HCT116 (cell line): ENCODE measurements at regions not wholly inside any gene's neighbourhood (a gene's known extent, or its start where the extent isn't known, plus 50 kb on each side); places are given as distances from the start of the nearest gene placed in this dataset.

ENCODE experiments used
- ATAC-seq: fragments of 200-7000 bp; cut with Tn5 transposase; 2 replicates; pipeline ENCODE4 v1.9.1; 2020; ENCODE audit warnings: mild to moderate bottlenecking, moderate library complexity
- BruUV-seq: library from RNA; stranded (reverse); fragments of 400-500 nt; replicated peaks from 2 replicates; lab custom pipeline; 2021; lab: Mats Ljungman, UMichigan
- CTCF ChIA-PET: fragments of 300-600 bp; sonication (Branson Sonifier 250); formaldehyde crosslinking; loops from one replicate; lab custom pipeline; 2021; ENCODE audit warnings: antibody characterized with exemption; lab: Charles Lee
- POLR2A ChIA-PET: fragments of 300-600, 350-600 bp; sonication (Branson Sonifier 250); formaldehyde crosslinking; loops from one replicate; lab custom pipeline; 2021; ENCODE audit warnings: antibody characterized with exemption; lab: Charles Lee
- RAD21 ChIA-PET, 2 experiments: fragments of 300-600 bp; sonication (Branson Sonifier 250); formaldehyde crosslinking; loops; one replicate each; lab custom pipeline; 2023; ENCODE audit warnings: low total read pairs in 2 of 2; ENCODE audit not compliant: uncharacterized antibody in 2 of 2, unreplicated experiment in 2 of 2, low non-redundant PET in 1 of 2; lab: Charles Lee
- DNase-seq: peaks from one replicate; pipeline ENCODE4 v3.0.0-alpha.2; 2010; ENCODE audit warnings: low read depth, low spot score
- H2AFZ ChIP-seq: fragments of 200-600 bp; shearing (Covaris generic), sonication (generic); 2 replicates; pipeline ENCODE4 v1.6.1; 2017; ENCODE audit warnings: low read depth, mixed run types, mixed read lengths, antibody characterized with exemption, low read length; ENCODE audit not compliant: poor library complexity, severe bottlenecking
- H3K27ac ChIP-seq: 2 replicates; pipeline ENCODE4 v1.5.1; 2012; ENCODE audit warnings: low read depth, low read length
- H3K27me3 ChIP-seq: fragments of 200-600 bp; sonication (generic); 2 replicates; pipeline ENCODE4 v1.6.1; 2016; ENCODE audit warnings: mixed run types, low read length, mixed read lengths; ENCODE audit not compliant: insufficient read depth
- H3K36me3 ChIP-seq, 2 experiments: fragments of 200-500 bp in 1 of 2; fragments of 200-600 bp in 1 of 2; sonication (Bioruptor generic) in 1 of 2; sonication (generic) in 1 of 2; 2 replicates each; pipeline versions ENCODE4 v1.5.1 to v1.6.1; 2014 to 2016; ENCODE audit warnings: low read length in 2 of 2, inconsistent platforms in 1 of 2, mixed read lengths in 1 of 2, mixed run types in 1 of 2; ENCODE audit not compliant: insufficient read depth in 2 of 2, control insufficient read depth in 1 of 2
- H3K4me1 ChIP-seq, 2 experiments: fragments of 200-600 bp in 1 of 2; sonication (generic) in 1 of 2; 2 replicates each; pipeline versions ENCODE4 v1.5.1 to v1.6.1; 2012 to 2017; ENCODE audit warnings: low read length in 2 of 2, inconsistent platforms in 1 of 2, mild to moderate bottlenecking in 1 of 2, mixed read lengths in 1 of 2, mixed run types in 1 of 2, moderate library complexity in 1 of 2; ENCODE audit not compliant: insufficient read depth in 2 of 2, control insufficient read depth in 1 of 2
- H3K4me2 ChIP-seq: fragments of 200-600 bp; sonication (generic); 2 replicates; pipeline ENCODE4 v1.6.1; 2017; ENCODE audit warnings: mixed run types, low read length, mixed read lengths
- H3K4me3 ChIP-seq, 2 experiments: fragments of 200-600 bp in 1 of 2; sonication (generic) in 1 of 2; replicated peaks in 1 of 2; 2 replicates each; pipeline ENCODE4 v1.5.1; 2011 to 2016; ENCODE audit warnings: low read length in 2 of 2, control low read depth in 1 of 2, low read depth in 1 of 2, mild to moderate bottlenecking in 1 of 2, mixed read lengths in 1 of 2, mixed run types in 1 of 2
- H3K79me2 ChIP-seq: fragments of 200-600 bp; sonication (generic); 2 replicates; pipeline ENCODE4 v1.6.1; 2017; ENCODE audit warnings: mild to moderate bottlenecking, mixed run types, low read length, moderate library complexity, mixed read lengths; ENCODE audit not compliant: insufficient read depth
- H3K9ac ChIP-seq: fragments of 200-600 bp; sonication (generic); 2 replicates; pipeline ENCODE4 v1.6.1; 2016; ENCODE audit warnings: low read length, mixed read lengths
- H3K9me2 ChIP-seq: fragments of 200-600 bp; sonication (generic), shearing (Covaris generic); 2 replicates; pipeline ENCODE4 v1.6.1; 2017; ENCODE audit warnings: mixed run types, mild to moderate bottlenecking, moderate library complexity; ENCODE audit not compliant: insufficient read depth
- H3K9me3 ChIP-seq, 2 experiments: fragments of 200-500 bp in 1 of 2; fragments of 200-600 bp in 1 of 2; sonication (Bioruptor generic) in 1 of 2; sonication (generic) in 1 of 2; 2 replicates each; pipeline ENCODE4 v1.6.1; 2014 to 2017; ENCODE audit warnings: low read length in 2 of 2, mixed read lengths in 2 of 2, inconsistent platforms in 1 of 2, low read depth in 1 of 2, mild to moderate bottlenecking in 1 of 2, mixed run types in 1 of 2, moderate library complexity in 1 of 2; ENCODE audit not compliant: control insufficient read depth in 1 of 2, insufficient read depth in 1 of 2
- H4K20me1 ChIP-seq: fragments of 200-600 bp; sonication (generic), shearing (Covaris generic); 2 replicates; pipeline ENCODE4 v1.6.1; 2017; ENCODE audit warnings: mixed run types, mild to moderate bottlenecking, moderate library complexity; ENCODE audit not compliant: insufficient read depth
- CEBPB ChIP-seq: IDR thresholded peaks from 2 replicates; pipeline ENCODE4 v1.6.1; 2012; ENCODE audit warnings: low read depth
- EGR1 ChIP-seq: IDR thresholded peaks from 2 replicates; pipeline ENCODE4 v1.6.1; 2012; ENCODE audit warnings: low read depth
- MAX ChIP-seq: IDR thresholded peaks from 2 replicates; pipeline ENCODE4 v1.6.1; 2012
- SIN3A ChIP-seq: IDR thresholded peaks from 2 replicates; pipeline ENCODE4 v1.6.1; 2012; ENCODE audit warnings: low read depth
- ZBTB33 ChIP-seq: IDR thresholded peaks from 2 replicates; pipeline ENCODE4 v1.6.1; 2011; ENCODE audit warnings: mild to moderate bottlenecking, low read length, moderate library complexity; ENCODE audit not compliant: insufficient replicate concordance; ENCODE audit errors: extremely low read depth
- intact Hi-C: fragments of 100-400 bp; cut with micrococcal nuclease; formaldehyde crosslinking; loops from 2 replicates; pipeline ENCODE4 v1.10.0; 2022

- TF ChIP-seq EGR1 (no peak), ZBTB33 (no peak), SIN3A (no peak), MAX (no peak)
- TF ChIP-seq, all 23 proteins: peak for 0
Observed at GRCh38 chr18:54529444-54529843, 61.6 kb upstream of the DYNAP start (continued).

- Histone ChIP-seq H3K27ac (no peak overlapping the region), H2AFZ (no peak overlapping the region), H3K9ac (no peak overlapping the region), H3K9me3 (peaks cover 0 to 5% of the 10 kb centered on the region in 2 experiments; a peak in 1 of 4 replicates), H4K20me1 (no peaks in the 10 kb centered on the region), H3K9me2 (no peaks in the 10 kb centered on the region), H3K79me2 (no peaks in the 10 kb centered on the region), H3K4me1 (no peaks in the 10 kb centered on the region), H3K27me3 (no peaks in the 10 kb centered on the region), H3K36me3 (no peaks in the 10 kb centered on the region), H3K4me2 (no peak overlapping the region), H3K4me3 (no peak overlapping the region)
- POLR2A ChIA-PET, result no interaction called here
- no peak for TF ChIP-seq CEBPB
- TF ChIP-seq ZBTB33, result no peak
- DNase-seq, result no peak
- ATAC-seq, result no peak
- intact Hi-C loops, result no loop called here
- CTCF ChIA-PET, result no interaction called here
- RAD21 ChIA-PET, result no interaction called here
- BruUV-seq, result no TSS peak
Observed at GRCh38 chr18:54530285-54530684, 60.8 kb upstream of the DYNAP start.
